ENCODE measurements at regions not wholly inside any gene's neighbourhood (a gene's known extent, or its start where the extent isn't known, plus 50 kb on each side); places are given as distances from the start of the nearest gene placed in this dataset.

GRCh38 chr9:118418887-118419565, 714.8 kb downstream of the TLR4 start:
- H3K4me3 Mint-ChIP-seq = no peak overlapping the region
- ATAC-seq = no peak
- CTCF ChIA-PET = no interaction called here

GRCh38 chr9:118419676-118420075, 715.5 kb downstream of the TLR4 start:
- no peak for ATAC-seq
- ChIA-PET CTCF (no interaction called here), POLR2A (no interaction called here)
- H3K4me3 Mint-ChIP-seq = no peak overlapping the region
- TF ChIP-seq USF2 (CRISPR knock-in tag; IDR thresholded peaks at IDR 0.05) = no peak
- peaks cover 11% of the 10 kb centered on the region for H3K4me1 Mint-ChIP-seq
- H3K27me3 Mint-ChIP-seq (ENCODE audit: low read depth) = no peaks in the 10 kb centered on the region
- H3K27ac Mint-ChIP-seq = no peak overlapping the region
- DNase-seq (ENCODE audit: low spot score) = no peak
- no peaks in the 10 kb centered on the region for H3K36me3 Mint-ChIP-seq
- no peaks in the 10 kb centered on the region for H3K9me3 Mint-ChIP-seq

More at GRCh38 chr9:118418887-118419565, 714.8 kb downstream of the TLR4 start:
- DNase-seq (ENCODE audit: low spot score) = no peak
- H3K27me3 Mint-ChIP-seq (ENCODE audit: low read depth) = no peaks in the 10 kb centered on the region
- H3K9me3 Mint-ChIP-seq = no peaks in the 10 kb centered on the region
- H3K4me1 Mint-ChIP-seq = peaks cover 14% of the 10 kb centered on the region
- no peak overlapping the region for H3K27ac Mint-ChIP-seq
- TF ChIP-seq GTF2I (CRISPR knock-in tag; conservative IDR thresholded peaks at IDR 0.05) (no peak), USF1 (CRISPR knock-in tag; IDR thresholded peaks at IDR 0.05) (no peak), AFF4 (CRISPR knock-in tag; IDR thresholded peaks at IDR 0.05; ENCODE audit: borderline replicate concordance) (no peak)
- POLR2A ChIA-PET = no interaction called here
- no peaks in the 10 kb centered on the region for H3K36me3 Mint-ChIP-seq

GRCh38 chr9:118422508-118422907, 718.3 kb downstream of the TLR4 start:
- Mint-ChIP-seq H3K36me3 (no peaks in the 10 kb centered on the region), H3K4me1 (no peaks in the 10 kb centered on the region), H3K27me3 (ENCODE audit: low read depth) (no peaks in the 10 kb centered on the region), H3K4me3 (no peak overlapping the region), H3K9me3 (no peaks in the 10 kb centered on the region), H3K27ac (no peak overlapping the region)
- DNase-seq (ENCODE audit: low spot score) (no peak), ATAC-seq (no peak)
- ChIA-PET POLR2A (no interaction called here), CTCF (no interaction called here)
- TF ChIP-seq SOX15 (CRISPR knock-in tag; IDR thresholded peaks at IDR 0.05) (no peak), ZNF512 (CRISPR knock-in tag; IDR thresholded peaks at IDR 0.05; ENCODE audit: borderline replicate concordance) (no peak), ZNF263 (CRISPR knock-in tag; IDR thresholded peaks at IDR 0.05; ENCODE audit: low read depth) (no peak), EMX1 (CRISPR knock-in tag; IDR thresholded peaks at IDR 0.05) (no peak), HMGXB4 (CRISPR knock-in tag; IDR thresholded peaks at IDR 0.05) (no peak), JAZF1 (CRISPR knock-in tag; IDR thresholded peaks at IDR 0.05) (no peak), ZNF396 (CRISPR knock-in tag; IDR thresholded peaks at IDR 0.05; ENCODE audit: borderline replicate concordance) (no peak), HMGA2 (CRISPR knock-in tag; IDR thresholded peaks at IDR 0.05) (no peak), MAX (CRISPR knock-in tag; IDR thresholded peaks at IDR 0.05) (no peak), TEAD1 (CRISPR knock-in tag; IDR thresholded peaks at IDR 0.05) (no peak), FOXP4 (CRISPR knock-in tag; IDR thresholded peaks at IDR 0.05) (no peak), ZNF219 (CRISPR knock-in tag; IDR thresholded peaks at IDR 0.05; ENCODE audit: borderline replicate concordance) (no peak), ESRRA (CRISPR knock-in tag; IDR thresholded peaks at IDR 0.05; ENCODE audit: borderline replicate concordance) (no peak), ETV6 (CRISPR knock-in tag; IDR thresholded peaks at IDR 0.05) (no peak), OVOL2 (CRISPR knock-in tag; IDR thresholded peaks at IDR 0.05; ENCODE audit: borderline replicate concordance) (no peak), ZNF416 (CRISPR knock-in tag; IDR thresholded peaks at IDR 0.05) (no peak), ATF1 (CRISPR knock-in tag; IDR thresholded peaks at IDR 0.05) (no peak)

Data from WTC11 (cell line).